ENCODE measurements at regions not wholly inside any gene's neighbourhood (a gene's known extent, or its start where the extent isn't known, plus 50 kb on each side); places are given as distances from the start of the nearest gene placed in this dataset.

- no peaks in the 10 kb centered on the region for H3K36me3 ChIP-seq (ENCODE audit: insufficient read depth, low read length)
- H3K4me3 ChIP-seq (ENCODE audit: low read depth, low read length) = no peak overlapping the region
- H3K4me1 ChIP-seq (ENCODE audit: control insufficient read depth, insufficient read depth, low read length, unreplicated experiment) = peaks cover 6% of the 10 kb centered on the region
- H3K79me2 ChIP-seq (ENCODE audit: control insufficient read depth, insufficient read depth, low read length, unreplicated experiment) = no peaks in the 10 kb centered on the region
- H3K27me3 ChIP-seq (ENCODE audit: insufficient read depth, low read length) = no peaks in the 10 kb centered on the region
- no peak overlapping the region for H2AFZ ChIP-seq (ENCODE audit: low read length, unreplicated experiment)
- no peak overlapping the region for H3K27ac ChIP-seq (ENCODE audit: low read depth, low read length)
Observed at GRCh38 chr1:192518700-192519099, 56.9 kb upstream of the RGS1 start.

GRCh38 chr1:192521734-192522133, 53.8 kb upstream of the RGS1 start:
- Histone ChIP-seq H3K4me1 (ENCODE audit: control insufficient read depth, insufficient read depth, low read length, unreplicated experiment) (peaks cover 14% of the 10 kb centered on the region), H2AFZ (ENCODE audit: low read length, unreplicated experiment) (peak overlapping the region; percentile 9), H3K4me3 (ENCODE audit: low read depth, low read length) (no peak overlapping the region), H3K36me3 (ENCODE audit: insufficient read depth, low read length) (no peaks in the 10 kb centered on the region), H3K27me3 (ENCODE audit: insufficient read depth, low read length) (no peaks in the 10 kb centered on the region), H3K27ac (ENCODE audit: low read depth, low read length) (no peak overlapping the region), H3K79me2 (ENCODE audit: control insufficient read depth, insufficient read depth, low read length, unreplicated experiment) (no peaks in the 10 kb centered on the region)

- no peak overlapping the region for H2AFZ ChIP-seq (ENCODE audit: low read length, unreplicated experiment)
- H3K27ac ChIP-seq (ENCODE audit: low read depth, low read length) = no peak overlapping the region
- H3K27me3 ChIP-seq (ENCODE audit: insufficient read depth, low read length) = no peaks in the 10 kb centered on the region
- H3K4me3 ChIP-seq (ENCODE audit: low read depth, low read length) = no peak overlapping the region
- H3K4me1 ChIP-seq (ENCODE audit: control insufficient read depth, insufficient read depth, low read length, unreplicated experiment) = peaks cover 14% of the 10 kb centered on the region
- H3K36me3 ChIP-seq (ENCODE audit: insufficient read depth, low read length) = no peaks in the 10 kb centered on the region
- no peaks in the 10 kb centered on the region for H3K79me2 ChIP-seq (ENCODE audit: control insufficient read depth, insufficient read depth, low read length, unreplicated experiment)
Observed at GRCh38 chr1:192522673-192523072, 52.9 kb upstream of the RGS1 start.

GRCh38 chr1:192524223-192524622, 51.4 kb upstream of the RGS1 start:
- no peaks in the 10 kb centered on the region for H3K36me3 ChIP-seq (ENCODE audit: insufficient read depth, low read length)
- H3K27me3 ChIP-seq (ENCODE audit: insufficient read depth, low read length) = no peaks in the 10 kb centered on the region
- no peak overlapping the region for H3K4me3 ChIP-seq (ENCODE audit: low read depth, low read length)
- H2AFZ ChIP-seq (ENCODE audit: low read length, unreplicated experiment) = peak overlapping the region; percentile 42
- H3K4me1 ChIP-seq (ENCODE audit: control insufficient read depth, insufficient read depth, low read length, unreplicated experiment) = peaks cover 15% of the 10 kb centered on the region
- H3K27ac ChIP-seq (ENCODE audit: low read depth, low read length) = no peak overlapping the region
- H3K79me2 ChIP-seq (ENCODE audit: control insufficient read depth, insufficient read depth, low read length, unreplicated experiment) = no peaks in the 10 kb centered on the region

Measured in ACC112 (cell line).